Vagina (tissue), 2 donors: ENCODE measurements at regions not wholly inside any gene's neighbourhood (a gene's known extent, or its start where the extent isn't known, plus 50 kb on each side); places are given as distances from the start of the nearest gene placed in this dataset.

Experiments used
- DNase-seq, 2 donors: peaks; one replicate each; pipeline ENCODE4 v3.0.0-alpha.2; 2017; ENCODE audit errors: extremely low spot score in 2 of 2
- H3K27ac ChIP-seq: fragments of 200-600 bp; sonication (generic); one replicate; pipeline ENCODE4 v1.5.1; 2019
- H3K27me3 ChIP-seq: fragments of 200-600 bp; sonication (generic); one replicate; pipeline ENCODE4 v1.5.1; 2019
- H3K36me3 ChIP-seq, 2 donors: fragments of 200-600 bp; sonication (generic); one replicate each; pipeline ENCODE4 v1.5.1; 2017 to 2019
- H3K4me1 ChIP-seq: fragments of 200-600 bp; sonication (generic); one replicate; pipeline ENCODE4 v1.5.1; 2019
- H3K4me3 ChIP-seq, 2 donors: fragments of 200-600 bp; sonication (generic); 1 replicate in 1 of 2; 2 replicates in 1 of 2; pipeline ENCODE4 v1.5.1; 2016 to 2019
- H3K9me3 ChIP-seq: fragments of 200-600 bp; sonication (generic); one replicate; pipeline ENCODE4 v1.5.1; 2019
- POLR2A ChIP-seq, 2 donors: fragments of 450-650 bp; IDR thresholded peaks; one replicate each; pipeline ENCODE4 v1.6.1; 2017; ENCODE audit warnings: antibody characterized with exemption in 2 of 2, mild to moderate bottlenecking in 2 of 2, moderate library complexity in 2 of 2
- POLR2AphosphoS5 ChIP-seq, 2 donors: sonication (generic); formaldehyde crosslinking; IDR thresholded peaks; one replicate each; pipeline ENCODE4 v1.9.0; 2017; ENCODE audit warnings: antibody characterized with exemption in 2 of 2, mild to moderate bottlenecking in 2 of 2, low read depth in 1 of 2; ENCODE audit not compliant: insufficient read depth in 1 of 2
- intact Hi-C: fragments of 100-400 bp; cut with DNase I; formaldehyde crosslinking; loops from one replicate; pipeline ENCODE4 v1.15.1; 2023
- TF ChIP-seq, protein P1 (sequence below), 3 experiments: fragments of 450-650 bp in 2 of 3; fragments of 200-600 bp in 1 of 3; sonication (generic) in 1 of 3; IDR thresholded peaks; one replicate each; pipeline ENCODE4 v1.5.1; 2017 to 2019; ENCODE audit warnings: antibody characterized with exemption in 3 of 3, mild to moderate bottlenecking in 2 of 3, moderate library complexity in 2 of 3

DNA sequence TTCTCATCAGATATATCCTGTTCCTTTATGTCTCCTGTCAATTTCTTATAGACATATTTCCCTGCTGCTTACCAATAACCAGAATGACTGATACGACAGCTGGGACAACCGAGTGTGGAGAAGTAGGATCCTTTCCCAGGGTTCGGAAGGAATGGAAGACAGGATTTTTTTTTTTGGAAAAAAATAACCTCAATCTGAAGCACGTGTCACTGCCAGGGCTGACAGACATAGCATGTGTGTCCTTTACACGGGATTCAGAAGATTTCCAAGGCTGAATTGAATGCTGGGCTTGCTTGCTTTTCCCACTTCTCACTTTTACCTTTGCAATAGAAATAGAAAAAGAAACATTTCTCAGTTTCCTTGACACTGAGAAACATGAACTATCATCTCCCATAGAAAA is 245.7 kb downstream of the GRIN2B start:
- H3K36me3 ChIP-seq, result no peaks in the 10 kb centered on the region
- no peaks in the 10 kb centered on the region for H3K4me1 ChIP-seq
- TF ChIP-seq POLR2AphosphoS5 (IDR thresholded peaks at IDR 0.05; ENCODE audit: insufficient read depth in 1 of 2, low read depth in 1 of 2) (no peak), POLR2A (IDR thresholded peaks at IDR 0.05) (no peak)
- TF ChIP-seq, protein P1, sequence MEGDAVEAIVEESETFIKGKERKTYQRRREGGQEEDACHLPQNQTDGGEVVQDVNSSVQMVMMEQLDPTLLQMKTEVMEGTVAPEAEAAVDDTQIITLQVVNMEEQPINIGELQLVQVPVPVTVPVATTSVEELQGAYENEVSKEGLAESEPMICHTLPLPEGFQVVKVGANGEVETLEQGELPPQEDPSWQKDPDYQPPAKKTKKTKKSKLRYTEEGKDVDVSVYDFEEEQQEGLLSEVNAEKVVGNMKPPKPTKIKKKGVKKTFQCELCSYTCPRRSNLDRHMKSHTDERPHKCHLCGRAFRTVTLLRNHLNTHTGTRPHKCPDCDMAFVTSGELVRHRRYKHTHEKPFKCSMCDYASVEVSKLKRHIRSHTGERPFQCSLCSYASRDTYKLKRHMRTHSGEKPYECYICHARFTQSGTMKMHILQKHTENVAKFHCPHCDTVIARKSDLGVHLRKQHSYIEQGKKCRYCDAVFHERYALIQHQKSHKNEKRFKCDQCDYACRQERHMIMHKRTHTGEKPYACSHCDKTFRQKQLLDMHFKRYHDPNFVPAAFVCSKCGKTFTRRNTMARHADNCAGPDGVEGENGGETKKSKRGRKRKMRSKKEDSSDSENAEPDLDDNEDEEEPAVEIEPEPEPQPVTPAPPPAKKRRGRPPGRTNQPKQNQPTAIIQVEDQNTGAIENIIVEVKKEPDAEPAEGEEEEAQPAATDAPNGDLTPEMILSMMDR (IDR thresholded peaks at IDR 0.05), result no peak
- no peak overlapping the region for H3K4me3 ChIP-seq
- no peaks in the 10 kb centered on the region for H3K27me3 ChIP-seq
- no peaks in the 10 kb centered on the region for H3K9me3 ChIP-seq
- intact Hi-C loops, result no loop called here
- no peak overlapping the region for H3K27ac ChIP-seq
- no peak for DNase-seq

DNA sequence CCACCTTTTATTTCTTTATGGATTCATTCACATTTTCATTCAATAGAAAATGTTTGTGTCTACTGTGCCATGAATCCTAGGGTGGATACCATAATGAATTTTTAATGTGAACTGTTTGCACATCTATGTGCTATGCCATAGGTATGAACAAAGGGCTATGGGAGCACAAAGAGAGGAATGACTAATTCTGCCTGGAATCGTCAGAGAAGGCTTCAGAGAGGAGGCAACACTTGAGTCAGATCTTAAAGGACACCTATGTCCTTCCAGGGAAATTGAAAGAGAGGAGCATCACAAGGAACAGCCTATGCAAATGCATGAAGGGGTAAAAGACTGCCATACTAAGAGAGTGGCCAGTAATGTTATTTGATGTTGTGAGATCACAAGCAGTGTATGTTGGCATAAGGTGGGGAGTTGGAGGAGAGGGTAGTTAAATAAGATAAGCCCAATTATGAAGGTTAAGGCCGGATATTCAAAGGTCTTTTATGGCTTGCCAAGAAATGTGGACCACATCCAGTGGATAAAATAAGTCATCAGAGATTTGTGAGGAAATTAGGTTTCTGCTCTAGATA is 246.7 kb downstream of the GRIN2B start:
- H3K36me3 ChIP-seq, result no peaks in the 10 kb centered on the region
- intact Hi-C loops, result no loop called here
- TF ChIP-seq, protein P1 (IDR thresholded peaks at IDR 0.05), result no peak
- TF ChIP-seq POLR2A (IDR thresholded peaks at IDR 0.05), result no peak
- no peak for TF ChIP-seq POLR2AphosphoS5 (IDR thresholded peaks at IDR 0.05; ENCODE audit: insufficient read depth in 1 of 2, low read depth in 1 of 2)
- H3K4me3 ChIP-seq, result no peak overlapping the region
- no peaks in the 10 kb centered on the region for H3K4me1 ChIP-seq
- H3K27me3 ChIP-seq, result no peaks in the 10 kb centered on the region
- H3K9me3 ChIP-seq, result no peaks in the 10 kb centered on the region
- no peak overlapping the region for H3K27ac ChIP-seq
- no peak for DNase-seq

DNA sequence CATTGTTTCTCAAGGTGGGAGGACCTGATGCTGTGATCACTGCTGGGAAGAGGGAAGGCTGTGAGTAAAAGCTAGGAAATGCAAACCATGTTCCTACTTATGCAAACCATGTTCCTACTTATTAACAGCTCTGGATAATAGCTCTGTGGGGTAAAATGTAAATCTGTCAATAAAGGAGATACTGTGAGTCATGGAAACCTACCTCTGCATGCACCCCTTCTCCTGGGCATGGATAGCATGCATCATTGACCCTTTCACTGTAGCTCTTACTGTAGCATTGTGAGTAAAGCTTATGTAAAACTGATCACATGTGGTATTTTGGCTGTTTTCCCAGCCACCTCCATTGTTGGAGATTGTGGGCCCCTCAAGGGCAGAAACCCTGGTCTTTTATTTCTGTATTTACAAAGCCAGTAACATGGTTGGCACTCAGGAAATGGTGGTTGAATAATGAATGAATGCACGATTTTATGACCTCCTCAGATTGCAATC is 253.7 kb downstream of the GRIN2B start:
- no peak for DNase-seq
- intact Hi-C loops, result no loop called here
- H3K36me3 ChIP-seq, result no peaks in the 10 kb centered on the region

DNA sequence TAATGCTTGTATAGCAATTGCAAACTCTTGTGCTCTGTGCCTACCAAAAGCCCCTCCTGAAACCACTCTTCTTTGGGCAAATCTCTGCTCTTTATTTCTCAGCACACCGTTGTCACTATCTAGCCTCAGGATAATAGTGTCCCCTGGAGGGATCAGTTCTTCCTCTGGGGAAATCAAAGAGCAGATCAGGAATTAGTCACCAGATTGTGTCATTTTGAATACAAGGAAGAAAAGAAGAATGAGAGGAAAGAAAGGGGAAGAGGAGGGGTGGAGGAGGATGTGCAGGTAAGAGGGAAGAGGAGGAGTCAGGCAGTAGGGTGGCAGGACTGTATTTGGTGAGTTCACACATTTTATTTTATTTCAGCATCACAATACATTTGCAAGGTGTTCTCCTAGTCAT is 256.4 kb downstream of the GRIN2B start:
- Histone ChIP-seq H3K4me1 (no peaks in the 10 kb centered on the region), H3K9me3 (no peaks in the 10 kb centered on the region), H3K27me3 (no peaks in the 10 kb centered on the region), H3K36me3 (no peaks in the 10 kb centered on the region), H3K27ac (no peak overlapping the region), H3K4me3 (no peak overlapping the region)
- intact Hi-C loops, result no loop called here
- DNase-seq, result no peak
- TF ChIP-seq POLR2AphosphoS5 (IDR thresholded peaks at IDR 0.05; ENCODE audit: insufficient read depth in 1 of 2, low read depth in 1 of 2) (no peak), POLR2A (IDR thresholded peaks at IDR 0.05) (no peak)
- TF ChIP-seq, protein P1 (IDR thresholded peaks at IDR 0.05), result no peak

More for the DNA sequence above, 253.7 kb downstream of the GRIN2B start:
- Histone ChIP-seq H3K4me1 (no peaks in the 10 kb centered on the region), H3K9me3 (no peaks in the 10 kb centered on the region), H3K27ac (no peak overlapping the region), H3K27me3 (no peaks in the 10 kb centered on the region), H3K4me3 (no peak overlapping the region)
- TF ChIP-seq, protein P1 (IDR thresholded peaks at IDR 0.05), result no peak
- TF ChIP-seq POLR2A (IDR thresholded peaks at IDR 0.05), result no peak
- TF ChIP-seq POLR2AphosphoS5 (IDR thresholded peaks at IDR 0.05; ENCODE audit: insufficient read depth in 1 of 2, low read depth in 1 of 2), result no peak

DNA sequence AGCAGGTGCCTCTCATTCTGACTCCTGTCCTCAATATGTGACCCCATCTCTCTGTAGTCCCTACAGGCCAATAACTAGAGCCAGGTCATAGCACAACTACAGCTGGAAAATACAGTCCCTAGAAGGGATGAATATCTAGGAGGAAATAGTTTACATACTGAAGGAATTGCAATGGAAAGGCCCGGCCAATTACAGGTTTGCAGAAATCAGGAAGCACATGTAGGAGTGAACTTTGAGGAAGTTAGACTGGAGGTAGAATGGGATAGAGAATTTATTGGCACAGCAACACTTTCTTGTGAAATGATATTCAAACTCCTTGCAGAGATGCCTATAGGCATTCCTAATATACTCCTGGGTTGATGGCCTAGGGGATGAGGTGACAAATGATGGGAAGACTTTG is 257.3 kb downstream of the GRIN2B start:
- Histone ChIP-seq H3K4me3 (no peak overlapping the region), H3K36me3 (no peaks in the 10 kb centered on the region), H3K27ac (no peak overlapping the region), H3K27me3 (no peaks in the 10 kb centered on the region), H3K9me3 (no peaks in the 10 kb centered on the region), H3K4me1 (no peaks in the 10 kb centered on the region)
- TF ChIP-seq POLR2A (IDR thresholded peaks at IDR 0.05) (no peak), POLR2AphosphoS5 (IDR thresholded peaks at IDR 0.05; ENCODE audit: insufficient read depth in 1 of 2, low read depth in 1 of 2) (no peak)
- TF ChIP-seq, protein P1 (IDR thresholded peaks at IDR 0.05), result no peak
- DNase-seq, result no peak
- intact Hi-C loops, result no loop called here
